NCI-H1930 (cell line): ENCODE measurements at regions not wholly inside any gene's neighbourhood (a gene's known extent, or its start where the extent isn't known, plus 50 kb on each side); places are given as distances from the start of the nearest gene placed in this dataset.

Experiments used
- DNase-seq, 2 experiments: peaks; one replicate each; lab custom pipeline; 2025; lab: John Stamatoyannopoulos, UW

DNA sequence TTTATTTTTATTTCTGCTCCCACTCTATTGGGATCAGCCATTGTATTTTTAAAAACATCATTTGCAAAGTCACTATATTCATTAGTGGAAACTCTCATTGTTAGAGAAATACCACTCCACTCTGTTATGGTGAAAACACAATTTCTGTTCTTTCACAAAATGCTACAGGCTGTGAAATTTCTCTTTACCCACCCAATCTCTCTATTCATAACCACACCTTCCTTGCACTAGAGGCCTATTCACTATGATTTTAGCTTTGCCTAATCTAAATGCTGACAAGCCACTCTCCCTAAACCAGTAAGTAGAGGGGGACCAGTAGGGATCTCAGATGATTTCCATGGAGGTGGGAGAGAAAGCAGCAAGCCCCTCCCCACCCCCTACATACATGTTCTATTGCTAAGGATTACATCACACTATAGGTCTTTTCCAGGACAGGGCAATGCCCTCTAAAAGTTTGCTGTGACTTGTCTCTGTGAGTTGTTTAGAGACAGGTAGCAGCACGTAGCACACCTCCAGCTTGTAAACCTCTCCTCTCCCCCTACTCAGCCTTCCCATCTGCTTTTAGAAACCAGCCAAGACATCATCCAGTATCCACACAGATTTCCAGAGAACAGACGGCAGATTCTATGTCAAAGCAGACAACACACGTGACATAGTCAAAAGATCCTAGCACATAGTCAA is 58.3 kb upstream of the PPP1R3C start:
- DNase-seq = peak in 1 of 2 experiments; percentile 17

DNA sequence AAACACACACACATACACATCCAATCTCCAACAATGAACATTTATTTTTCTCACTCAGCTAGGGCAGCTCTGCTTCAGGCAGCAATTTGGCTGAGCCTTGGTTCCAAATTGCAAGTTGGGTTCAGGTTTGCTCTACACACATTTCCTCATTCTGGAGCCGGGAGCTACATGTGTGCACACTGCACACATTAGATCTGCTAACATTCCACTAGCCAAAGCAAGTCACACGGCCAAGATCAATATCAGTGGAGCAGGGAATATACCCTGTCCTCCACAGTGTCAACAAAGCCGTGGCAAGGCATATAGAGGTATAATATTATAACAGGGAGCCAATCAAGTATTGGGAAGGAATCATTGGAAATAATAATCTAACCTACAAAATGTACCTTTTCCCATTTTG is 57.5 kb upstream of the PPP1R3C start:
- no peak for DNase-seq

GRCh38 chr10:91689731-91690168 is 56.9 kb upstream of the PPP1R3C start:
- DNase-seq = no peak

DNA sequence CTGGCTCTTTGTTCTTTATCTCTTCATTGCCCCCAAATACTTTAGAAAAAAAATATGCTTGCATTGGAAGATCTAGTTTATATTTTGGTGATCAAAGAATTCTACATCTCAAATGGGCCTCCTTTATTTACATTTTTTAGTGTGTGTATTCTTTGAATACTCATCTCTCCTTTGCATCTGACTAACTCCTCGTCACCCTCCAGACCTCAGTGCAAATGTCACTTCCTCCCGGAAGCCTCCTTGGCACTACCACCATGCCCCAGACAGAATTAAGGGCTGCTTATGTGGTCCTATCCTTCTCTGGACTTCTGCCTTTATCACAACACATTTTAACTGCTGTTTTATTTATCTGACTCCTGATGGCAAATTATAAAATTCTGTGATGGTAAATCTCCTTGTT is 52.0 kb upstream of the PPP1R3C start:
- no peak for DNase-seq

DNA sequence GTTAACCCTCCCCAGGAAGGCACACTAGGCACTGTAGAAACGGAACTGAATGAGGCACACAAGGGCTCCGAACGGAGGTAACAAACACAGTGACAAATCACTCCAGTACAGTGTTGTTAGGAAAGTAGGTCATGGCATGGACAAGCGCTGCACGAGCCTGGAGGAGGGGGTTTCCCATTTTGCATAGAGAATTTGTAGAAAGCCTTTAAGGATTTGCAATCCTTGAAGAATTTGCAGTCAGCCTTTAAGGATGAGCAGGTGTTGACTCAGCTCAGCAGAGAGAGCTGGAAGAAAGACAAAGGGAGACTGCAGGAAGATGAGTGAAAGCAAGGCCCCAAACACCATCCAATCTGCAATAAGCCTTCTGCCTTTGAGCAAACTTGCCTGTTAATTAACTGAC is 51.1 kb upstream of the PPP1R3C start:
- no peak for DNase-seq

GRCh38 chr10:91682912-91683311 is 50.0 kb upstream of the PPP1R3C start:
- DNase-seq = no peak
